Effector memory CD4-positive, alpha-beta T cell (primary cell): ENCODE measurements at regions not wholly inside any gene's neighbourhood (a gene's known extent, or its start where the extent isn't known, plus 50 kb on each side); places are given as distances from the start of the nearest gene placed in this dataset.

Experiments
- DNase-seq, 3 donors: peaks; one replicate each; pipeline ENCODE4 v3.0.0-alpha.2; 2020
- H3K27ac ChIP-seq: 2 replicates; pipeline ENCODE4 v1.7.0; 2013; ENCODE audit warnings: mild to moderate bottlenecking, low read length, moderate library complexity; ENCODE audit not compliant: insufficient read depth, poor library complexity, severe bottlenecking
- H3K27me3 ChIP-seq: replicated peaks from 2 replicates; pipeline ENCODE4 v1.7.0; 2013; ENCODE audit warnings: mild to moderate bottlenecking, low read length; ENCODE audit not compliant: insufficient read depth, control insufficient read depth, poor library complexity, severe bottlenecking
- H3K36me3 ChIP-seq: 2 replicates; pipeline ENCODE4 v1.7.0; 2013; ENCODE audit warnings: mild to moderate bottlenecking, low read length, moderate library complexity; ENCODE audit not compliant: control insufficient read depth, insufficient read depth
- H3K4me1 ChIP-seq: 2 replicates; pipeline ENCODE4 v1.7.0; 2013; ENCODE audit warnings: low read length, mild to moderate bottlenecking; ENCODE audit not compliant: control insufficient read depth, insufficient read depth, poor library complexity, severe bottlenecking
- H3K4me3 ChIP-seq: 2 replicates; pipeline ENCODE4 v1.7.0; 2013; ENCODE audit warnings: low read length, low read depth, mild to moderate bottlenecking; ENCODE audit not compliant: insufficient read depth, poor library complexity, severe bottlenecking
- H3K9me3 ChIP-seq: 2 replicates; pipeline ENCODE4 v1.7.0; 2013; ENCODE audit warnings: mild to moderate bottlenecking, low read length, moderate library complexity; ENCODE audit not compliant: control insufficient read depth

DNA sequence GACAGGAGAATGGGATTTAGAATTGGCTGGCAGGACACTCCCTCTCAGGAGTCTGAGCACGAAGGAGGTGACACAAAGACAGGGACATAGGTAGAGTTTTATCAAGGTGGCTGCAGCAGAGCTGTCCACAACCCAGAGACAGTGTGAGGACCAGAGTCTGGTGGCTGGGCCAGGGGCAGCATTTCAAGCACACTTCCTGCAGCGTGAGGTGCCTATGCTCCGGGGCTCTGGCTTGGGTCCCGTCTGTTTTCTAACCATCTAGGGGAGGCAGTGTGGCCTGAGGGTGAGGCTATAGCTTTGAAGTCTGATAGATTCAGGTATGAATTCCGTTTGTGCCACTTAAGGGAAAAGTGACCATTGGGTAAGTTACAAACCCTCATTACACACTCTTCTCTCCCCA is 222.7 kb upstream of the ZMIZ1 start:
- Histone ChIP-seq H3K4me1 (no peaks in the 10 kb centered on the region), H3K27ac (no peak overlapping the region), H3K36me3 (no peaks in the 10 kb centered on the region), H3K9me3 (no peaks in the 10 kb centered on the region), H3K27me3 (no peaks in the 10 kb centered on the region), H3K4me3 (no peak overlapping the region)
- no peak for DNase-seq

DNA sequence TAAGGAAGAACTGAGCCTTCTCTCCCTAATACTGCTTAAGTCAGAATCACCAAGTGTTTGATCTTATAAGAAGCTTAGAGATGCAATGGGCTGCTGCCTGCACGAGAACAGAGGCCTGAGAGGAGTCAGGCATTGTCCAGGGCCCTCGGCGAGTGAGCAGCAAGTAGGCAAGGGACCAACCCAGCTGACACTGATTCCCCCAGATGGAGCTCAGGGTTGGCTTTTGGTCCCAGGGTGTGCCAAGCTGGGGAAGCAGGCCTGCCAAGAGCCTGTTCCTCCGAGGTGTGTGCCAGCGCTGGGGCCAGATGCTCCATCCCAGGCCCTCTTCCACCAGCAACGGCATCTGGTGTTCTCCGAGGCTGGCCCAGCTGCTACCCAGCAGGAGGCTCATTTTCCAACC is 222.0 kb upstream of the ZMIZ1 start:
- no peaks in the 10 kb centered on the region for H3K36me3 ChIP-seq
- H3K27me3 ChIP-seq: no peaks in the 10 kb centered on the region
- no peak overlapping the region for H3K27ac ChIP-seq
- no peaks in the 10 kb centered on the region for H3K9me3 ChIP-seq
- H3K4me1 ChIP-seq: no peaks in the 10 kb centered on the region
- no peak overlapping the region for H3K4me3 ChIP-seq
- no peak for DNase-seq

DNA sequence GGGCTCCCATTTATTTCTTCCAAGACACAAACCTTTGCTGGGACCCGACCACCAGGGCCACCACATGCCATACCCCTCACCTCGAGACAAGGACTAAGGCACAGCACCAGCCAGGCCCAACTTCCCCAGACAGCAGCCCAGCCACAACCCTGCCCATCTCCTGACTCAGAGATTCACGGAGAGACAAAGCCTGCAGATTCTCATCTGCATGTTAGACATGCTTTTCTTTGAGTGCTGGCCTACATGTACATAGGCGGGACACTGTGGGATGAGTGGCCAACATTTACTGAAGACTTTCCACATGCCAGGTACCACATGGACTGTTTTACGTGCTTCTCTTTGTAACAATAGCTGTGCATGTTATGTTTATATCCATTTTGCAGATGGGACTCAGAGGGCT is 221.3 kb upstream of the ZMIZ1 start:
- H3K9me3 ChIP-seq: no peaks in the 10 kb centered on the region
- no peak overlapping the region for H3K27ac ChIP-seq
- no peak overlapping the region for H3K4me3 ChIP-seq
- no peaks in the 10 kb centered on the region for H3K27me3 ChIP-seq
- no peak for DNase-seq
- no peaks in the 10 kb centered on the region for H3K36me3 ChIP-seq
- no peaks in the 10 kb centered on the region for H3K4me1 ChIP-seq

DNA sequence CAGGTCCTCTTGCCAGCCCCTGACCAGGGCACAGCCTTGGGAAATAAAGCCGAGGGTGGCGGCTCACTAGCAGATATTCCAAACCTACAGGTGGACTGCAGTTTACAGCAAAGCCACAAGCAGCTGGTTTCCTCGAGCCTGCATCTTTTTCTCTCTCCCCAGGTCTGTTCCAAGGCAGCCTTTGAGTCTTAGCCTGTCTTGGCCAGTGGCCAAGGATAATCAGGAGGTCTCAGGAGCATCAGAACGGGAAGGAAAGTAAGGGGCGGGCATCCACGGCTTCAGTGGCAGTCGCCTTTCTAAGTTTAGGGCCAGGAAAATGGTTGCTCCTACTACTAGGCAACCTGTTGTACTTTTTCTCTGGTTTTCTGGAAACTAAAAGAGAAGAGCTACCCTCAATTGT is 219.7 kb upstream of the ZMIZ1 start:
- Histone ChIP-seq H3K27ac (no peak overlapping the region), H3K9me3 (no peaks in the 10 kb centered on the region), H3K27me3 (no peaks in the 10 kb centered on the region), H3K36me3 (no peaks in the 10 kb centered on the region), H3K4me3 (no peak overlapping the region), H3K4me1 (no peaks in the 10 kb centered on the region)
- DNase-seq: no peak

DNA sequence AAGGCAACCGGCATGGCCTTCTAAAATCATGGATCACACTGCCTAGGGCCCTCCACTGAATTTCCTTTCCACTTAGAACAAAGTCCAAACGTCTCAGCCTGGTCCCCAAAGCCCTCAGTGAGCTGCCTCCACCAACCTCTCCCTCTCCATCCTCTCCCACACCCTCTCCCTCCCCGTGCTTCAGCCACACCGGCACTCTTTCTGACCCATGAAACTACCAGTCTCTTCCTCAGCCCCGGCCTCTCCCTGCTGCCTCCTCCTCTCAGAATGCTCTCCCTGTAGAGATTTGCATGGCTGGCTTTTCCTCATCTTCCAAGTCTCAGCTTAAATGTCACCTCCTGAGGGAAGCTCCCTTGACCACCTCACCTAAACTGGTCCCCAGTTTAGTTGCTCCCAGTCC is 219.0 kb upstream of the ZMIZ1 start:
- Histone ChIP-seq H3K27ac (no peak overlapping the region), H3K4me1 (no peaks in the 10 kb centered on the region), H3K9me3 (no peaks in the 10 kb centered on the region), H3K4me3 (no peak overlapping the region), H3K36me3 (no peaks in the 10 kb centered on the region), H3K27me3 (no peaks in the 10 kb centered on the region)
- no peak for DNase-seq

DNA sequence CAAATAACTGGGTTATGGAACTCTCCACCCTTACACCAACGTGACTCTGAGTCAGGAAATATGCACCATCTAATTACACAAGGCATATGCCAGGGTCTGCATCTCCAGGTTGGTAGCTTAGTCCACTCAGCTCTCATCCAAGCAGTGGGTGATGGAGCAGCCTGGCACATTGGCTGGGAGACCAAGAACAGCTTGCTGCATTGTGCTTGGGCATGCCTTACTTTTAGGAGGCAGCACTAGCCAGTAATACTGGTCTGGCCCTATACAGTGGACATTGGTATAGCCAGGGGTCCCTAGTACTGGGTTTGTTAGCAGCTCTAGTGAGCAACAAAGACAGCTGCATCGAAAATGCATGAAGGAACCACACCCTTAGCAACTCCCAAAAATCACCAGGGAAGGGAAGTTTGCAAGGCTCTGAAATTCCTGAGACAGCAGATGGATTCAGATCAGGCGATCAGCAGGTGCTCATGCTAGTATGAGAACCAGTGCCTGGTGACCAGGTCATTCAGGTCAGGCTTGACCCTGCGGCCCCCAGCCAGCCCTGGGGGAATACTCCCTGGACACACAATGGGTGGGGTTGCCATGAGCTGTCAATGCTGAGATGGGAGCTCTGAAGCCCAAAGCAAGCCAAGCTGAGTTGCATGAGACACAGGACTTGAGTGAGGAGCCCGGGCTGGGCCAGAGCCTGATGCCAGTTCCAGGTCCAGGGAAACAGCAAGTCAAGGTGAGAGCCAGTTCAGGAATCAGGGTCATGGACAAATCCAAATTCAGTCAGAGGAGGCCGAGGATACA is 217.9 kb upstream of the ZMIZ1 start:
- Histone ChIP-seq H3K4me1 (no peaks in the 10 kb centered on the region), H3K4me3 (no peak overlapping the region), H3K27ac (no peak overlapping the region), H3K36me3 (no peaks in the 10 kb centered on the region), H3K27me3 (no peaks in the 10 kb centered on the region), H3K9me3 (no peaks in the 10 kb centered on the region)
- DNase-seq: no peak

DNA sequence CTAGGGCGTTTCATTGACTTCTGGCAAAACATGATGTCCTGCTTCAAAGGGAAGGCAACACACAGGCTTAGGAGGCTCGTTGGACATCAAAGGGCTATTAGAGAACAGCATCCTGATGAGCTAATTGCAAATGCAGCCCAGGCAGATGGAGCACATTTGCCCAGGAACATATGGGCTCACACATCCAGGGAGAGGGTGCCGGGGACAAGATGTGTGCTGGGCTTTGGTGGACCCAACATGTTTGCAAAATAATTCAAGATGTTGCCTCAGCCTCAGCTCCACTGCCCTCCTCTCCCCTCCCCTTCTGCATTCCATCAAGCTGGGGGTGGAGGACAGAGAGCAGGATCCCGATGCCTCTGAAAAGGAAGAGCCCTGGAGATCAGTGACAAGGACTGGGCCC is 217.1 kb upstream of the ZMIZ1 start:
- H3K4me1 ChIP-seq: no peaks in the 10 kb centered on the region
- no peak overlapping the region for H3K4me3 ChIP-seq
- no peaks in the 10 kb centered on the region for H3K36me3 ChIP-seq
- H3K9me3 ChIP-seq: no peaks in the 10 kb centered on the region
- H3K27me3 ChIP-seq: no peaks in the 10 kb centered on the region
- no peak for DNase-seq
- no peak overlapping the region for H3K27ac ChIP-seq

DNA sequence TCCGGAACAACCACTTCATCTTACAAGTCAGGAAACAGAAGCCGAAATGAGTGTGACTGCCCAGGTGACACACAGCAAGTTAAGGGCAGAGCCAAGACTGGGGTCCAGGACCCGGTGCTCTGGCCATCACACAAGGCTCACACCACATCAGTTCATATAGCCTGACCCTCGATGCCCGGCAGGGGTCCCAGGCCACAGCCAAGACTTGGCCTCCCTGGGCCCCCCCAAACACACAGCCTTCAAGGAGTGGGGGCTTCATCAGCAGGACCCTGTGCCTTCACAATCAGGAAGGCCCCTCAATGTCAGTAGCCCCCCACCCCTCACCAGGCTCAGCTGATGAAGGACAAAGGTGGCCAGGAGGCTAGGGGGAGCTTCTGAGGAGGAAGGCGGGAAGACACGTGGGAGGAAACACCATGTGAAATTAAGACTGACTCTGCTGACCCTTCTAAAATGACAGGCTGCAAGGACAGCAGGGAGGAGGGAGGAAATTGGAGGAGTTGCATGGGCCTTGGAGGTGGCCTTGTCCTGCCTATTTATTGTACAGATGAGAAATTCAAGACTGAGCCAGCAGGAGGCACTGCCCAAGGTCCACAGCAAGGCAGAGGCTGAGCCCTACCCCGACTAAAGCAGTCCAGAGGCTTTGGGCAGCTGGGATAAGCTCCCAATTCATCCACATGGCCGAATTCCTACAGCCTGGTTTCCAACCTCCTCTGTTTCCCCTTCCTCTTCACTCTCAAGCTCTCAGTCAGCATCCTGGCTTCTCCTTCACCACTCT is 216.1 kb upstream of the ZMIZ1 start:
- Histone ChIP-seq H3K4me1 (no peaks in the 10 kb centered on the region), H3K27ac (no peak overlapping the region), H3K27me3 (no peaks in the 10 kb centered on the region), H3K9me3 (no peaks in the 10 kb centered on the region), H3K36me3 (no peaks in the 10 kb centered on the region), H3K4me3 (no peak overlapping the region)
- DNase-seq: no peak

DNA sequence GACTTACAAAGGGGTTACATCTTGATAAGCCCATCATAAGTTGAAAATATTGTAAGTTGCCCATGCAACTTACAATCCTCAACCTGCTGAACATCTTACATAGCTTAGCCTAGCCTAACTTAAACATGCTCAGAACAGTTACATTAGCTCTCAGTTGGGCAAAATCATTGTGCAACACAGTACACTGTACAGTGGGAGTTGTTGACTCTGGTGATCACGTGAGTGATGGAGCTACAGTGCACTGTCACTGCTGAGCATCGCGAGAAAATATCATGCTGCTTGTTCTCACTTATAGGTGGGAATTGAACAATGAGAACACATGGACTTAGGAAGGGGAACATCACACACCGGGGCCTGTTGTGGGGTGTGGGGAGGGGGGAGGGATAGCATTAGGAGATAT is 214.9 kb upstream of the ZMIZ1 start:
- Histone ChIP-seq H3K27ac (no peak overlapping the region), H3K9me3 (no peaks in the 10 kb centered on the region), H3K4me3 (no peak overlapping the region), H3K36me3 (no peaks in the 10 kb centered on the region), H3K4me1 (no peaks in the 10 kb centered on the region), H3K27me3 (no peaks in the 10 kb centered on the region)
- DNase-seq: no peak

DNA sequence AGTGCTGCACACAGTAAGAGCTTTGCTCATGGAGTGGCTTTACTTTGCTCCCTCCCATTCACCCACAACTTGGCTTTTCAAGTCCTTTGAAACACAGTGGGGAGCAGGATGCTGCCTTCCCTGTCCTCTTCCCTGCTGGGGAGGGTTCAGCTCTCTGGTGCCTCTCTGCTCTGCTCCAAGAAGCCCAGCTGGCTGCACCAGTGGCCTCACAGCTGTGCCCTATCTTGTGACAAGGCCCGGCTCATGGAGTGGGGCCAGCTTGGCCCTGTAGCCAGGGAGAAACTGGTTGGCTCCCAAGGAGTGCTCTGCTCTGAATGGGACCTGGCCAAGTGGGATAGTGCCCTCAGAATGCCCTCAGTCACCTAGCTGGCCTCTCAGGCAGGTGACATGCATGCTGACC is 212.3 kb upstream of the ZMIZ1 start:
- H3K4me1 ChIP-seq: no peaks in the 10 kb centered on the region
- H3K9me3 ChIP-seq: no peaks in the 10 kb centered on the region
- no peaks in the 10 kb centered on the region for H3K27me3 ChIP-seq
- H3K27ac ChIP-seq: no peak overlapping the region
- no peak overlapping the region for H3K4me3 ChIP-seq
- H3K36me3 ChIP-seq: no peaks in the 10 kb centered on the region
- no peak for DNase-seq
